H1 (cell line): ENCODE measurements at regions not wholly inside any gene's neighbourhood (a gene's known extent, or its start where the extent isn't known, plus 50 kb on each side); places are given as distances from the start of the nearest gene placed in this dataset.

Experiments
- CREB1 ChIP-seq: IDR thresholded peaks from 2 replicates; pipeline ENCODE4 v1.6.1; 2012; ENCODE audit warnings: inconsistent platforms
- CTCF ChIP-seq, 3 experiments: IDR thresholded peaks; 1 replicate in 2 of 3; 2 replicates in 1 of 3; pipeline versions ENCODE4 v1.5.1 to v1.6.1; 2011; ENCODE audit warnings: low read length in 3 of 3, mild to moderate bottlenecking in 3 of 3, inconsistent platforms in 2 of 3, low read depth in 1 of 3, moderate library complexity in 1 of 3; ENCODE audit not compliant: insufficient read depth in 1 of 3; ENCODE audit errors: control extremely low read depth in 1 of 3
- JUN ChIP-seq: IDR thresholded peaks from 2 replicates; pipeline ENCODE4 v1.6.1; 2011; ENCODE audit warnings: low read depth, mild to moderate bottlenecking, improper control_type of control experiment, low read length
- NRF1 ChIP-seq: IDR thresholded peaks from 2 replicates; pipeline ENCODE4 v1.6.1; 2011; ENCODE audit warnings: mild to moderate bottlenecking, low read depth, low read length, improper control_type of control experiment
- POLR2A ChIP-seq, 2 experiments: IDR thresholded peaks; 1 replicate in 1 of 2; 2 replicates in 1 of 2; pipeline ENCODE4 v1.6.1; 2011; ENCODE audit warnings: low read depth in 2 of 2, low read length in 2 of 2, mild to moderate bottlenecking in 2 of 2; ENCODE audit errors: control extremely low read depth in 1 of 2
- POLR2AphosphoS5 ChIP-seq: IDR thresholded peaks from 2 replicates; pipeline ENCODE4 v1.6.1; 2011; ENCODE audit warnings: low read depth, low read length
- RAD21 ChIP-seq, 2 experiments: IDR thresholded peaks in 1 of 2; conservative IDR thresholded peaks in 1 of 2; 2 replicates each; pipeline ENCODE4 v1.6.1; 2011; ENCODE audit warnings: low read depth in 2 of 2, low read length in 2 of 2, improper control_type of control experiment in 1 of 2, inconsistent platforms in 1 of 2, mild to moderate bottlenecking in 1 of 2, moderate library complexity in 1 of 2
- TEAD4 ChIP-seq: IDR thresholded peaks from 2 replicates; pipeline ENCODE4 v1.6.1; 2012; ENCODE audit warnings: low read depth, low read length, inconsistent platforms, mixed read lengths

GRCh38 chr1:4931486-4931885, 277.1 kb downstream of the AJAP1 start:
- no peak for TF ChIP-seq CTCF (IDR thresholded peaks at IDR 0.05; ENCODE audit: control extremely low read depth in 1 of 3, insufficient read depth in 1 of 3, low read depth in 1 of 3, low read length in 3 of 3)
- TF ChIP-seq CREB1, result 0 out of 2 replicates have a peak, but pooled peaks have one; percentile 26
- no peak for TF ChIP-seq POLR2AphosphoS5
- no peak for TF ChIP-seq RAD21 (IDR thresholded peaks at IDR 0.05 in 1 of 2, conservative IDR thresholded peaks at IDR 0.05 in 1 of 2; ENCODE audit: low read depth in 2 of 2, low read length in 2 of 2)
- TF ChIP-seq JUN, result no peak
- no peak for TF ChIP-seq POLR2A (IDR thresholded peaks at IDR 0.05; ENCODE audit: control extremely low read depth in 1 of 2, low read depth in 2 of 2, low read length in 2 of 2)
- no peak for TF ChIP-seq TEAD4
- TF ChIP-seq NRF1, result no peak
